OCI-LY3 (cell line): ENCODE measurements at regions not wholly inside any gene's neighbourhood (a gene's known extent, or its start where the extent isn't known, plus 50 kb on each side); places are given as distances from the start of the nearest gene placed in this dataset.

Experiments
- H2AFZ ChIP-seq: fragments of 200-600, 300-600 bp; shearing (Covaris generic); 2 replicates; pipeline ENCODE4 v1.6.0; 2014; ENCODE audit warnings: antibody characterized with exemption, low read depth, low read length
- H3K27ac ChIP-seq: fragments of 200-600, 300-600 bp; sonication (generic); 2 replicates; pipeline ENCODE4 v1.5.1; 2014; ENCODE audit warnings: mild to moderate bottlenecking, low read length, moderate library complexity, mixed read lengths
- H3K27me3 ChIP-seq: fragments of 200-600, 300-600 bp; sonication (generic); 2 replicates; pipeline ENCODE4 v1.6.1; 2014; ENCODE audit warnings: low read depth, low read length, mixed read lengths
- H3K36me3 ChIP-seq: fragments of 200-600, 300-600 bp; sonication (generic); replicated peaks from 2 replicates; pipeline ENCODE3; 2014; ENCODE audit warnings: low read depth, low read length, mixed read lengths
- H3K4me1 ChIP-seq: fragments of 300-600, 200-600 bp; sonication (generic); 2 replicates; pipeline ENCODE4 v1.6.1; 2014; ENCODE audit warnings: low read length, mixed read lengths
- H3K4me2 ChIP-seq: fragments of 200-600, 300-600 bp; sonication (generic); 2 replicates; pipeline ENCODE4 v1.6.1; 2014; ENCODE audit warnings: low read length, mixed read lengths
- H3K4me3 ChIP-seq: fragments of 300-600, 200-600 bp; sonication (generic); 2 replicates; pipeline ENCODE4 v1.5.1; 2014; ENCODE audit warnings: antibody characterized with exemption, mild to moderate bottlenecking, low read length, moderate library complexity
- H3K79me2 ChIP-seq: fragments of 300-600, 200-600 bp; shearing (Covaris generic); 2 replicates; pipeline ENCODE4 v1.6.1; 2014; ENCODE audit warnings: mild to moderate bottlenecking, low read length, mixed read lengths
- H3K9ac ChIP-seq: fragments of 300-600, 200-600 bp; shearing (Covaris generic); 2 replicates; pipeline ENCODE4 v1.6.0; 2014; ENCODE audit warnings: mild to moderate bottlenecking, low read length, moderate library complexity
- H3K9me3 ChIP-seq: fragments of 200-600, 300-600 bp; shearing (Covaris generic); 2 replicates; pipeline ENCODE4 v1.6.1; 2014; ENCODE audit warnings: low read length, mixed read lengths; ENCODE audit not compliant: insufficient read depth
- H4K20me1 ChIP-seq: fragments of 200-600, 300-600 bp; sonication (generic); 2 replicates; pipeline ENCODE4 v1.6.1; 2016; ENCODE audit warnings: low read length, mixed read lengths; ENCODE audit not compliant: insufficient read depth
- CTCF ChIP-seq: fragments of 200-600, 300-600 bp; sonication (generic); IDR thresholded peaks from 2 replicates; pipeline ENCODE4 v1.5.1; 2014; ENCODE audit warnings: antibody characterized with exemption, low read length, low read depth
- EZH2phosphoT487 ChIP-seq: fragments of 200-600 bp; shearing (Covaris generic); IDR thresholded peaks from 2 replicates; pipeline ENCODE4 v1.6.1; 2018; ENCODE audit warnings: antibody characterized with exemption, mixed run types, low read depth

DNA sequence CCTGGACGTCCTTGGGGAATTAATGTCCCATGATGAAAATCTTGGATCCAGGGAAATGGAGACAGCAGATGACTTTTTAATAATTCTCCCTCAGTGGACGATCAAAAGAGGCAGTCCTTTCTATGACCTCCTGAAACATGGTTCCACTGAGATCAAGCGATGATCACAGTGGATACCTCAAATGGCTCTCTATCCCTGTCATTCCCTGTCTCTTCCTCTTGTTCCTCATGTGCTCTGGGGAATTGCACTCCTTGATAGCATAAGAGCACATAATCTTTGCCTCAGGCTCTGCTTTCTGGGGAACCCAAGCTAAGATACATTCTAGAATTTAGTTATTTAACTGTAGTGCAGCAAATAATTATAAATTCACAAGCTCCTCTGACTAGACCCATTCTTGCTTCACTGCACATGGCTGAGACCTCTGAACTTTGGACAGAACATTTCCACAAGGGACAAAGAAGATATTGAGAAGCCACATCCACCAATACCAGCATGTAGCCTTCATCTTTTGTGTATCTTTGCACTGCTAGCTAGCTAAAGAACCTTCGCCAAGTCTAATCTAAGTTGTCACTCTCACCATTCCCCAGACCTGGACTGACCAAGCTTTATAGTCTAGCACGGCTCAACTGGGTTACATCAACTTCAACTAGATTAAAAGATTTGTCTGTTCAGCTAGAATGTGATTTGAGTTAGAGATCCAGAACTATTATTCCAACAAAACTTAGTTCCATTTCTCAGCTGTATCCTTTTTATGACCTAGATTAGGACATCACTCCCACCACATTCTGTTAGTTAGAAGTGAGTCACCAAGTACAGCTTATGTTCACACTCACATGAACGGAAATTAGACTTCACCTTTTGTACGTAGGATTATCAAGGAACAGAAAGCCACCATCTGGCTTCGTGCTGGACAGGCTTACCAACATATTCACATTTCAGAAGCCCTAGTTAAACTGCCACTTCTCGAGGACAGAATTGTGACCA, 142.7 kb downstream of the SUCLA2 start:
- Histone ChIP-seq H3K9ac (no peak overlapping the region), H3K27ac (no peak overlapping the region), H3K4me1 (no peaks in the 10 kb centered on the region), H3K4me2 (no peak overlapping the region), H4K20me1 (no peaks in the 10 kb centered on the region), H2AFZ (no peak overlapping the region; the same call in 1 of the 2 replicates), H3K36me3 (no peaks in the 10 kb centered on the region), H3K79me2 (no peaks in the 10 kb centered on the region), H3K27me3 (no peaks in the 10 kb centered on the region), H3K9me3 (no peaks in the 10 kb centered on the region), H3K4me3 (no peak overlapping the region)
- TF ChIP-seq EZH2phosphoT487 (no peak), CTCF (no peak)

- H3K9ac ChIP-seq: no peak overlapping the region
- no peak for TF ChIP-seq EZH2phosphoT487
- no peak for TF ChIP-seq CTCF
- no peaks in the 10 kb centered on the region for H3K79me2 ChIP-seq
- H3K27ac ChIP-seq: no peak overlapping the region
- no peaks in the 10 kb centered on the region for H3K9me3 ChIP-seq
- no peak overlapping the region for H2AFZ ChIP-seq
- no peaks in the 10 kb centered on the region for H3K36me3 ChIP-seq
- no peaks in the 10 kb centered on the region for H4K20me1 ChIP-seq
- no peak overlapping the region for H3K4me3 ChIP-seq
- H3K4me1 ChIP-seq: no peaks in the 10 kb centered on the region
- H3K4me2 ChIP-seq: no peak overlapping the region
- no peaks in the 10 kb centered on the region for H3K27me3 ChIP-seq
Measured at GRCh38 chr13:47853236-47853635, 147.8 kb downstream of the SUCLA2 start.

- no peak overlapping the region for H3K27ac ChIP-seq
- H3K36me3 ChIP-seq: no peaks in the 10 kb centered on the region
- no peaks in the 10 kb centered on the region for H4K20me1 ChIP-seq
- no peaks in the 10 kb centered on the region for H3K27me3 ChIP-seq
- no peak overlapping the region for H3K4me3 ChIP-seq
- no peak for TF ChIP-seq CTCF
- TF ChIP-seq EZH2phosphoT487: no peak
- peaks cover 19% of the 10 kb centered on the region for H3K4me1 ChIP-seq
- H2AFZ ChIP-seq: no peak overlapping the region
- H3K9ac ChIP-seq: no peak overlapping the region
- no peaks in the 10 kb centered on the region for H3K79me2 ChIP-seq
- H3K9me3 ChIP-seq: no peaks in the 10 kb centered on the region
- H3K4me2 ChIP-seq: no peak overlapping the region
Measured at GRCh38 chr13:47846886-47847285, 154.2 kb downstream of the SUCLA2 start.

DNA sequence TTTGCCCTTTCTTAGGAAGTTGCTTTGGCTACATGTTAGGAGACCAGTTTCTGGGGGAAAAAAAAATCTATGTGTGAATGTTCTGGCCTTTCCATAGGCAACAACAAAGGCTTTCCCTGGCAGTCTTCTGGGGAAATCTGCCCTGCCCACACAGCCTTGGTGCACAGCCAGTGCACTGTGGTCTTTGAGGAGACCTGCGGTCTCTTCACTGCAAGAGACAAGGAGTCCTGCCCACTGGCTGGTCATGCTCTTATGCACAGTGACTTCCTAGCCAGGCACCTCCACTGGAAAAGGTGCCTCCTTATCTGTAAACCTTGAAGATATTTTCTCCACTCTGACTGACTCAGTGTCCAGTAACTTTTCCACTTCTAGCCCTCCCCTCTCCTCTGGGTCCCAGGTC, 155.1 kb downstream of the SUCLA2 start:
- Histone ChIP-seq H4K20me1 (no peaks in the 10 kb centered on the region), H3K27me3 (no peaks in the 10 kb centered on the region), H3K4me3 (no peak overlapping the region), H3K4me2 (no peak overlapping the region), H3K9ac (no peak overlapping the region), H3K4me1 (peaks cover 23% of the 10 kb centered on the region), H3K36me3 (no peaks in the 10 kb centered on the region), H3K79me2 (no peaks in the 10 kb centered on the region), H3K9me3 (no peaks in the 10 kb centered on the region), H2AFZ (no peak overlapping the region), H3K27ac (no peak overlapping the region)
- TF ChIP-seq CTCF (no peak), EZH2phosphoT487 (no peak)
